Body of pancreas (tissue), 4 donors: ENCODE measurements at regions not wholly inside any gene's neighbourhood (a gene's known extent, or its start where the extent isn't known, plus 50 kb on each side); places are given as distances from the start of the nearest gene placed in this dataset.

ENCODE experiments used
- ATAC-seq: fragments of 150-250 bp; one replicate; pipeline ENCODE4 v1.9.1; 2016
- DNase-seq, 4 donors: peaks; one replicate each; pipeline ENCODE4 v3.0.0-alpha.2; 2019
- H3K27ac ChIP-seq, 4 donors: fragments of 200-600 bp; sonication (generic); 1 replicate in 3 of 4; 2 replicates in 1 of 4; pipeline versions ENCODE4 v1.5.1 to v1.6.1; 2016 to 2019; ENCODE audit warnings: mild to moderate bottlenecking in 1 of 4, mixed read lengths in 1 of 4, moderate library complexity in 1 of 4
- H3K27me3 ChIP-seq, 2 donors: fragments of 200-600 bp; sonication (generic); one replicate each; pipeline ENCODE4 v1.6.0; 2016; ENCODE audit warnings: mild to moderate bottlenecking in 1 of 2
- H3K36me3 ChIP-seq, 2 donors: fragments of 200-600 bp; sonication (generic); replicated peaks in 1 of 2; 2 replicates each; pipeline ENCODE4 v1.5.1; 2016; ENCODE audit warnings: low read depth in 2 of 2; ENCODE audit not compliant: insufficient read depth in 1 of 2
- H3K4me1 ChIP-seq: fragments of 200-600 bp; sonication (generic); one replicate; pipeline ENCODE4 v1.6.0; 2016
- H3K4me3 ChIP-seq, 2 donors: fragments of 200-600 bp; sonication (generic); 1 replicate in 1 of 2; 2 replicates in 1 of 2; pipeline ENCODE4 v1.5.1; 2016 to 2019
- H3K9me3 ChIP-seq, 3 donors: fragments of 200-600 bp; sonication (generic); 1 replicate in 2 of 3; 2 replicates in 1 of 3; pipeline ENCODE4 v1.5.1; 2016
- POLR2A ChIP-seq, 3 donors: fragments of 450-650 bp; IDR thresholded peaks; one replicate each; pipeline ENCODE4 v1.6.1; 2016; ENCODE audit warnings: antibody characterized with exemption in 3 of 3, mild to moderate bottlenecking in 2 of 3
- WGBS, 2 donors: methylation state at CpG; one replicate each; pipeline ENCODE4 v1.1.5; 2017; 5-methylcytosine and 5-hydroxymethylcytosine counted together
- intact Hi-C: fragments of 100-400 bp; cut with DNase I; formaldehyde crosslinking; loops from one replicate; pipeline ENCODE4 v1.15.1; 2023
- TF ChIP-seq, protein P1 (sequence below), 7 experiments: fragments of 450-650 bp in 4 of 7; fragments of 200-600 bp in 3 of 7; sonication (generic) in 3 of 7; IDR thresholded peaks; one replicate each; pipeline ENCODE4 v1.5.1; 2016 to 2019; ENCODE audit warnings: antibody characterized with exemption in 7 of 7

DNA sequence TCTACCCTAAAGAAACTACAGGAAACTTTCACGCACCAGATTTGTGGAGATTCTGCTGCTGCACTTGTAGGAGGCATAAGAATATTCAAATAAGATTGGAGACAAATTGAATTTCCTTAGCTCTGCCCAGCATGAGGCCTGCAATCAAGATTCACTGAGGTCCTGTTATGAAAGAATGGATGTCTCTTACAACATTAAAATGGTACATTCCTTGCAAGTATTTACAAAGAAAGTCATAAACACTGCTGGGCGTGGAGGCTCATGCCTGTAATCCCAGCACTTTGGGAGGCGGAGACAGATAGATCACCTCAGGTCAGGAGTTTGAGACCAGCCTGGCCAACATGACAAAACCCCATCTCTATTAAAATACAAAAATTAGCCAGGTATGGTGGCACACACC is 74.0 kb upstream of the MAP3K4 start:
- Histone ChIP-seq H3K9me3 (no peaks in the 10 kb centered on the region), H3K27me3 (no peaks in the 10 kb centered on the region), H3K36me3 (no peaks in the 10 kb centered on the region), H3K27ac (no peak overlapping the region), H3K4me3 (no peak overlapping the region), H3K4me1 (no peaks in the 10 kb centered on the region)
- intact Hi-C loops: no loop called here
- TF ChIP-seq POLR2A (IDR thresholded peaks at IDR 0.05): no peak
- TF ChIP-seq, protein P1, sequence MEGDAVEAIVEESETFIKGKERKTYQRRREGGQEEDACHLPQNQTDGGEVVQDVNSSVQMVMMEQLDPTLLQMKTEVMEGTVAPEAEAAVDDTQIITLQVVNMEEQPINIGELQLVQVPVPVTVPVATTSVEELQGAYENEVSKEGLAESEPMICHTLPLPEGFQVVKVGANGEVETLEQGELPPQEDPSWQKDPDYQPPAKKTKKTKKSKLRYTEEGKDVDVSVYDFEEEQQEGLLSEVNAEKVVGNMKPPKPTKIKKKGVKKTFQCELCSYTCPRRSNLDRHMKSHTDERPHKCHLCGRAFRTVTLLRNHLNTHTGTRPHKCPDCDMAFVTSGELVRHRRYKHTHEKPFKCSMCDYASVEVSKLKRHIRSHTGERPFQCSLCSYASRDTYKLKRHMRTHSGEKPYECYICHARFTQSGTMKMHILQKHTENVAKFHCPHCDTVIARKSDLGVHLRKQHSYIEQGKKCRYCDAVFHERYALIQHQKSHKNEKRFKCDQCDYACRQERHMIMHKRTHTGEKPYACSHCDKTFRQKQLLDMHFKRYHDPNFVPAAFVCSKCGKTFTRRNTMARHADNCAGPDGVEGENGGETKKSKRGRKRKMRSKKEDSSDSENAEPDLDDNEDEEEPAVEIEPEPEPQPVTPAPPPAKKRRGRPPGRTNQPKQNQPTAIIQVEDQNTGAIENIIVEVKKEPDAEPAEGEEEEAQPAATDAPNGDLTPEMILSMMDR (IDR thresholded peaks at IDR 0.05): no peak
- 91 to 93% methylated on average over 3 of the region's 3 CpGs for WGBS, 2 donors
- DNase-seq (no peak), ATAC-seq (no peak)

GRCh38 chr6:160919723-160920440 is 71.7 kb upstream of the MAP3K4 start:
- intact Hi-C loops: no loop called here
- Histone ChIP-seq H3K36me3 (no peaks in the 10 kb centered on the region), H3K4me1 (no peaks in the 10 kb centered on the region), H3K9me3 (no peaks in the 10 kb centered on the region), H3K27ac (no peak overlapping the region), H3K4me3 (no peak overlapping the region), H3K27me3 (no peaks in the 10 kb centered on the region)
- DNase-seq (peak in 3 of 4 donors; percentile 32 to 62 (median 37)), ATAC-seq (peak; percentile 66)
- TF ChIP-seq POLR2A (IDR thresholded peaks at IDR 0.05): no peak
- TF ChIP-seq, protein P1 (IDR thresholded peaks at IDR 0.05): no peak
- 89 to 93% methylated on average over 2 of the region's 2 CpGs for WGBS, 2 donors

GRCh38 chr6:160921095-160921494 is 70.5 kb upstream of the MAP3K4 start:
- Histone ChIP-seq H3K9me3 (no peaks in the 10 kb centered on the region), H3K27me3 (no peaks in the 10 kb centered on the region), H3K27ac (no peak overlapping the region), H3K4me3 (no peak overlapping the region), H3K36me3 (no peaks in the 10 kb centered on the region), H3K4me1 (no peaks in the 10 kb centered on the region)
- no peak for ATAC-seq
- DNase-seq: no peak
- TF ChIP-seq POLR2A (IDR thresholded peaks at IDR 0.05): no peak
- WGBS, 2 donors: 91 to 92% methylated on average over 3 of the region's 3 CpGs
- intact Hi-C loops: no loop called here

DNA sequence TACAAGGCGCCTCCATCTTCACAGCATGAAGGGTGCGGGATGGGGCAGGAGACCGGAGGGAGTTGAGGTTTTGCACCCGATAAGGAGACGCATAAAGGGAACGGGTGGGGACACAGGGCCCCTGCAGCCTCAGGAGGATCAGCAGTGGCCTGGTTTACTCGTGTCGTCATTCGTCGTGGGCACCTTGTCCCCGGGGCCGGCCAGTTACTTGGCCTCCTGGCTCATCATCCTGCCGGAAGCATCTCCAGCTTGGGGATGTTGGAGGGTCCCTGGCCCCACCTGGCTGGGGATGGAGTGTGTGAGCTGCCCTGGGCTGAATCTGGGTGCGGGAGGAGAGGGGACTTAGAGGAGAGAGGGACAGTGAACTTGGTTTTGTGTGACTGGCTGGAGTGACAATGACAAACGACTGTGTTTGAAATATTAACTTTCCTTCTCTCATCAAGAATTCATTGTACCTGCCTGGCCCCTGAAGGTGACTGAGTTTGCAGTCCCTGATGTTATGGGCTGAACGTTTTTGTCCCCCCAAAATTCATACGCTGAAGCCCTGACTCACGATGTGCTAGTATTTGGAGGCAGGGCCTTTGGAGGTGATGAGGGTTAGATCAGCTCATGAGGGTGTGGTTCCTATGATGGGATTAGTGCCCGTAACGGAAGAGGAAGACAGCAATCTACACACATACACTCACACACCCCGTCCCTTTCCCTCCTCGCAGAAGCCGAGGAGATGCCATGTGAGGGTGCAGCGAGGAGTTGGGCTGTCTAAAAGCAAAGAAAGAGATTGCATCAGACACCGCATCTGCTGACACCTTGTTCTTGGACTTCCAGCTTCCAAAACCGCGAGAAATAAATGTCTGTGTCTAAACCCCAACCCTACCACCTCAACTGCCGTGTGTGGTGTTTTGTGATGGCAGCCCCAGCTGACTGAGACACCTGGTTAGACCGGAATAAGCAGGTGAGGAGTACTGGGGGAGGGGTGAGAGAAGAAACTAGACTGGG is 65.0 kb upstream of the MAP3K4 start:
- TF ChIP-seq, protein P1 (IDR thresholded peaks at IDR 0.05): no peak
- TF ChIP-seq POLR2A (IDR thresholded peaks at IDR 0.05): no peak
- intact Hi-C loops: loop anchor here (5.0 kb wide), 1 partner anchor 446 kb away; no protein-coding TSS in a partner anchor

GRCh38 chr6:160927416-160927815 is 64.2 kb upstream of the MAP3K4 start:
- no peak overlapping the region for H3K27ac ChIP-seq
- H3K9me3 ChIP-seq: no peaks in the 10 kb centered on the region
- no peak for DNase-seq
- H3K36me3 ChIP-seq: no peaks in the 10 kb centered on the region
- H3K4me3 ChIP-seq: no peak overlapping the region
- intact Hi-C loops: loop anchor here (5.0 kb wide), 1 partner anchor 445 kb away; no protein-coding TSS in a partner anchor
- peaks cover 14% of the 10 kb centered on the region for H3K4me1 ChIP-seq
- whole genome bisulfite sequencing, 2 donors: 77 to 88% methylated on average over 2 of the region's 2 CpGs
- no peaks in the 10 kb centered on the region for H3K27me3 ChIP-seq
- no peak for ATAC-seq
- TF ChIP-seq, protein P1 (IDR thresholded peaks at IDR 0.05): no peak
- TF ChIP-seq POLR2A (IDR thresholded peaks at IDR 0.05): no peak

More for the DNA sequence above, 65.0 kb upstream of the MAP3K4 start:
- Histone ChIP-seq H3K36me3 (no peaks in the 10 kb centered on the region), H3K27ac (no peak overlapping the region), H3K27me3 (no peaks in the 10 kb centered on the region), H3K9me3 (no peaks in the 10 kb centered on the region), H3K4me3 (no peak overlapping the region), H3K4me1 (peaks cover 14% of the 10 kb centered on the region)
- DNase-seq (no peak), ATAC-seq (no peak)
- 75 to 82% methylated on average over 27 to 29 of the region's 29 CpGs for WGBS, 2 donors
